ENCODE measurements at regions not wholly inside any gene's neighbourhood (a gene's known extent, or its start where the extent isn't known, plus 50 kb on each side); places are given as distances from the start of the nearest gene placed in this dataset.
"Not testable (repeated sequence)": the region's sequence is repeated elsewhere in the genome, so short reads cannot be mapped to it uniquely, and the experiment has no call there.

GRCh38 chr15:24485885-24486567 lies 189.5 kb upstream of the NPAP1 start:
- H3K27ac ChIP-seq (ENCODE audit: low read depth in 2 of 2, low read length in 1 of 2); H3K9me3 ChIP-seq (ENCODE audit: control insufficient read depth in 2 of 2, insufficient read depth in 1 of 2, low read depth in 1 of 2, low read length in 1 of 2); H3K4me1 ChIP-seq (ENCODE audit: control insufficient read depth in 2 of 2, insufficient read depth in 2 of 2, low read length in 1 of 2); H3K27me3 ChIP-seq (ENCODE audit: control insufficient read depth in 1 of 2, insufficient read depth in 2 of 2, low read length in 2 of 2); H3K36me3 ChIP-seq (ENCODE audit: control insufficient read depth in 2 of 2, insufficient read depth in 2 of 2, low read length in 1 of 2); H3K4me3 ChIP-seq (ENCODE audit: low read depth in 1 of 2, low read length in 2 of 2): not testable (repeated sequence)
- 72% methylated on average over 14 of the region's 14 CpGs for WGBS, 2 donors

- H3K27me3 ChIP-seq (ENCODE audit: control insufficient read depth in 1 of 2, insufficient read depth in 2 of 2, low read length in 2 of 2); H3K27ac ChIP-seq (ENCODE audit: low read depth in 2 of 2, low read length in 1 of 2); H3K4me3 ChIP-seq (ENCODE audit: low read depth in 1 of 2, low read length in 2 of 2); H3K9me3 ChIP-seq (ENCODE audit: control insufficient read depth in 2 of 2, insufficient read depth in 1 of 2, low read depth in 1 of 2, low read length in 1 of 2); H3K4me1 ChIP-seq (ENCODE audit: control insufficient read depth in 2 of 2, insufficient read depth in 2 of 2, low read length in 1 of 2); H3K36me3 ChIP-seq (ENCODE audit: control insufficient read depth in 2 of 2, insufficient read depth in 2 of 2, low read length in 1 of 2): not testable (repeated sequence)
- 66 to 71% methylated on average over 7 to 8 of the region's 8 CpGs for WGBS, 2 donors
Measured at GRCh38 chr15:24488164-24488907, 187.2 kb upstream of the NPAP1 start.

- 88 to 90% methylated on average over 11 of the region's 11 CpGs for WGBS, 2 donors
- H3K9me3 ChIP-seq (ENCODE audit: control insufficient read depth in 2 of 2, insufficient read depth in 1 of 2, low read depth in 1 of 2, low read length in 1 of 2); H3K27me3 ChIP-seq (ENCODE audit: control insufficient read depth in 1 of 2, insufficient read depth in 2 of 2, low read length in 2 of 2); H3K27ac ChIP-seq (ENCODE audit: low read depth in 2 of 2, low read length in 1 of 2); H3K36me3 ChIP-seq (ENCODE audit: control insufficient read depth in 2 of 2, insufficient read depth in 2 of 2, low read length in 1 of 2); H3K4me3 ChIP-seq (ENCODE audit: low read depth in 1 of 2, low read length in 2 of 2); H3K4me1 ChIP-seq (ENCODE audit: control insufficient read depth in 2 of 2, insufficient read depth in 2 of 2, low read length in 1 of 2): not testable (repeated sequence)
Measured at GRCh38 chr15:24505216-24505615, 170.4 kb upstream of the NPAP1 start.

GRCh38 chr15:24509714-24510113 lies 165.9 kb upstream of the NPAP1 start:
- 79 to 83% methylated on average over 1 of the region's 1 CpG for WGBS, 2 donors
- not testable (repeated sequence) for H3K4me1 ChIP-seq (ENCODE audit: control insufficient read depth in 2 of 2, insufficient read depth in 2 of 2, low read length in 1 of 2); H3K4me3 ChIP-seq (ENCODE audit: low read depth in 1 of 2, low read length in 2 of 2); H3K27ac ChIP-seq (ENCODE audit: low read depth in 2 of 2, low read length in 1 of 2); H3K27me3 ChIP-seq (ENCODE audit: control insufficient read depth in 1 of 2, insufficient read depth in 2 of 2, low read length in 2 of 2); H3K36me3 ChIP-seq (ENCODE audit: control insufficient read depth in 2 of 2, insufficient read depth in 2 of 2, low read length in 1 of 2); H3K9me3 ChIP-seq (ENCODE audit: control insufficient read depth in 2 of 2, insufficient read depth in 1 of 2, low read depth in 1 of 2, low read length in 1 of 2)

GRCh38 chr15:24511598-24511997 lies 164.0 kb upstream of the NPAP1 start:
- H3K27ac ChIP-seq (ENCODE audit: low read depth in 2 of 2, low read length in 1 of 2); H3K27me3 ChIP-seq (ENCODE audit: control insufficient read depth in 1 of 2, insufficient read depth in 2 of 2, low read length in 2 of 2); H3K4me3 ChIP-seq (ENCODE audit: low read depth in 1 of 2, low read length in 2 of 2); H3K9me3 ChIP-seq (ENCODE audit: control insufficient read depth in 2 of 2, insufficient read depth in 1 of 2, low read depth in 1 of 2, low read length in 1 of 2); H3K4me1 ChIP-seq (ENCODE audit: control insufficient read depth in 2 of 2, insufficient read depth in 2 of 2, low read length in 1 of 2); H3K36me3 ChIP-seq (ENCODE audit: control insufficient read depth in 2 of 2, insufficient read depth in 2 of 2, low read length in 1 of 2): not testable (repeated sequence)
- 55 to 80% methylated on average over 3 of the region's 3 CpGs for WGBS, 2 donors

GRCh38 chr15:24518772-24519171 lies 156.8 kb upstream of the NPAP1 start:
- not testable (repeated sequence) for H3K27me3 ChIP-seq (ENCODE audit: control insufficient read depth in 1 of 2, insufficient read depth in 2 of 2, low read length in 2 of 2); H3K4me1 ChIP-seq (ENCODE audit: control insufficient read depth in 2 of 2, insufficient read depth in 2 of 2, low read length in 1 of 2); H3K27ac ChIP-seq (ENCODE audit: low read depth in 2 of 2, low read length in 1 of 2); H3K9me3 ChIP-seq (ENCODE audit: control insufficient read depth in 2 of 2, insufficient read depth in 1 of 2, low read depth in 1 of 2, low read length in 1 of 2); H3K4me3 ChIP-seq (ENCODE audit: low read depth in 1 of 2, low read length in 2 of 2); H3K36me3 ChIP-seq (ENCODE audit: control insufficient read depth in 2 of 2, insufficient read depth in 2 of 2, low read length in 1 of 2)
- 76 to 83% methylated on average over 3 of the region's 4 CpGs for WGBS, 2 donors

- H3K9me3 ChIP-seq (ENCODE audit: control insufficient read depth in 2 of 2, insufficient read depth in 1 of 2, low read depth in 1 of 2, low read length in 1 of 2); H3K4me1 ChIP-seq (ENCODE audit: control insufficient read depth in 2 of 2, insufficient read depth in 2 of 2, low read length in 1 of 2); H3K27ac ChIP-seq (ENCODE audit: low read depth in 2 of 2, low read length in 1 of 2); H3K4me3 ChIP-seq (ENCODE audit: low read depth in 1 of 2, low read length in 2 of 2); H3K36me3 ChIP-seq (ENCODE audit: control insufficient read depth in 2 of 2, insufficient read depth in 2 of 2, low read length in 1 of 2); H3K27me3 ChIP-seq (ENCODE audit: control insufficient read depth in 1 of 2, insufficient read depth in 2 of 2, low read length in 2 of 2): not testable (repeated sequence)
- 42% methylated on average over 3 of the region's 3 CpGs for WGBS, 2 donors
Measured at GRCh38 chr15:24531235-24531634, 144.3 kb upstream of the NPAP1 start.

GRCh38 chr15:24534032-24534431 lies 141.5 kb upstream of the NPAP1 start:
- not testable (repeated sequence) for H3K27me3 ChIP-seq (ENCODE audit: control insufficient read depth in 1 of 2, insufficient read depth in 2 of 2, low read length in 2 of 2); H3K36me3 ChIP-seq (ENCODE audit: control insufficient read depth in 2 of 2, insufficient read depth in 2 of 2, low read length in 1 of 2); H3K4me3 ChIP-seq (ENCODE audit: low read depth in 1 of 2, low read length in 2 of 2); H3K27ac ChIP-seq (ENCODE audit: low read depth in 2 of 2, low read length in 1 of 2); H3K4me1 ChIP-seq (ENCODE audit: control insufficient read depth in 2 of 2, insufficient read depth in 2 of 2, low read length in 1 of 2); H3K9me3 ChIP-seq (ENCODE audit: control insufficient read depth in 2 of 2, insufficient read depth in 1 of 2, low read depth in 1 of 2, low read length in 1 of 2)
- WGBS, 2 donors, result 76 to 89% methylated on average over 1 of the region's 1 CpG

- not testable (repeated sequence) for H3K36me3 ChIP-seq (ENCODE audit: control insufficient read depth in 2 of 2, insufficient read depth in 2 of 2, low read length in 1 of 2); H3K9me3 ChIP-seq (ENCODE audit: control insufficient read depth in 2 of 2, insufficient read depth in 1 of 2, low read depth in 1 of 2, low read length in 1 of 2); H3K27me3 ChIP-seq (ENCODE audit: control insufficient read depth in 1 of 2, insufficient read depth in 2 of 2, low read length in 2 of 2); H3K4me1 ChIP-seq (ENCODE audit: control insufficient read depth in 2 of 2, insufficient read depth in 2 of 2, low read length in 1 of 2); H3K4me3 ChIP-seq (ENCODE audit: low read depth in 1 of 2, low read length in 2 of 2); H3K27ac ChIP-seq (ENCODE audit: low read depth in 2 of 2, low read length in 1 of 2)
- WGBS, 2 donors, result 63 to 81% methylated on average over 5 of the region's 5 CpGs
Measured at GRCh38 chr15:24557281-24557680, 118.3 kb upstream of the NPAP1 start.

GRCh38 chr15:24607636-24608035 lies 67.9 kb upstream of the NPAP1 start:
- H3K4me3 ChIP-seq (ENCODE audit: low read depth in 1 of 2, low read length in 2 of 2), result no peak overlapping the region
- H3K4me1 ChIP-seq (ENCODE audit: control insufficient read depth in 2 of 2, insufficient read depth in 2 of 2, low read length in 1 of 2), result no peaks in the 10 kb centered on the region
- H3K9me3 ChIP-seq (ENCODE audit: control insufficient read depth in 2 of 2, insufficient read depth in 1 of 2, low read depth in 1 of 2, low read length in 1 of 2), result no peaks in the 10 kb centered on the region
- no peaks in the 10 kb centered on the region for H3K36me3 ChIP-seq (ENCODE audit: control insufficient read depth in 2 of 2, insufficient read depth in 2 of 2, low read length in 1 of 2)
- no peaks in the 10 kb centered on the region for H3K27me3 ChIP-seq (ENCODE audit: control insufficient read depth in 1 of 2, insufficient read depth in 2 of 2, low read length in 2 of 2)
- 66 to 68% methylated on average over 4 of the region's 4 CpGs for WGBS, 2 donors
- no peak overlapping the region for H3K27ac ChIP-seq (ENCODE audit: low read depth in 2 of 2, low read length in 1 of 2)
